A673 (cell line): ENCODE measurements at regions not wholly inside any gene's neighbourhood (a gene's known extent, or its start where the extent isn't known, plus 50 kb on each side); places are given as distances from the start of the nearest gene placed in this dataset.

Experiments
- CTCF ChIP-seq: fragments of 300-800, 200-600 bp; sonication (generic); conservative IDR thresholded peaks from 2 replicates; pipeline ENCODE4 v1.5.1; 2017; ENCODE audit warnings: low read depth, mild to moderate bottlenecking, antibody characterized with exemption, low read length, moderate library complexity, mixed read lengths
- EZH2 ChIP-seq: fragments of 200-600 bp; sonication (generic); IDR thresholded peaks from 2 replicates; pipeline ENCODE4 v1.6.1; 2017; ENCODE audit warnings: borderline replicate concordance, low read depth, mild to moderate bottlenecking, mixed read lengths, antibody characterized with exemption, low read length; ENCODE audit not compliant: poor library complexity, severe bottlenecking

DNA sequence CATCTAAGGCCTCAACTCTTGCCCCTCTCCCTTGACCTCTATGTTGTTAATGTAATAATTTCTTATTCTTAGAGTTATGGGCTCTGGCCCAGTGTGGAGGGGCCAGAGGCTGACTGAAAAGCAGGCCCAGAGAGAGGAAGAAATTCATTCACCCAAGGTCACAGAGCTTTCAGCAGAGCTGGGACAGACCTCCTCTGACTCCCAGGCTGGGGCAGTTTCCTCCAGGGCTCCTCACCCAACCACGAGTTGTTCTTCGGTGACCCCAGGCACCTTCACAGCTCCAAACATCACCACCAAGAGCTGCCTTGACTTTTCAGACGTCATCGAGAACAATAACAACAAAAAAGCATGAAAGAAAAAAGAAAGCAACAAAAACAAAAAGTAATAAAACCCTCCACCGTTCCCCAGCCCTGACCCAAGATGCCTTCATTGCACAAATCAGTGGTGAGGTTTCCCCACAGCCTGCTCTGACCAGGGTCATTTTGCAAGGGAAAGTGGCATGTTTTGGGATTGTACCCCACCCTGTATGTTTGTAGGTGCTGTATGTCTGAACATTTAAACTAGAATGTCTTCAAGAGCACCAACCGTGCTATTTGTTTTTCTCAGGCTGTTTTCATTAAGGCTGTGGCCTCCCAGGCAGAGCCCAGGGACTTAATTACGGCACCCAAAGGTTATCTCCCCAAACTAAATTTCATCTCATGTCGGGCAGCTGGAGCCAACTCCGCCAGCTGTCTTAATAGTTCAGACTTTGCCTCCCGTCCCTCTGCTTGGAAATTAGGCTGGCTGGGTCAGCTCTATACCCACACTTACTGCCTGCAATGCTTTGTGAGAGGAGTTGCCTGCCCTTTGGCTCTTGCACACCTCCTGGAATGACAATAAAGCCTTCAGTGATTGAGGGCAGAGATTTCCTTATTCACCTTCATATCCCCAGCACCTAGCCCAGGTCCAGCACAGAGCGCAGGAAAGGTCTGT is 173.8 kb downstream of the RPLP1 start:
- TF ChIP-seq CTCF (no peak), EZH2 (no peak)
